ENCODE measurements at regions not wholly inside any gene's neighbourhood (a gene's known extent, or its start where the extent isn't known, plus 50 kb on each side); places are given as distances from the start of the nearest gene placed in this dataset.
"Not testable (repeated sequence)": the region's sequence is repeated elsewhere in the genome, so short reads cannot be mapped to it uniquely, and the experiment has no call there.

- H3K4me3 ChIP-seq (ENCODE audit: low read depth, low read length) = no peak overlapping the region
- no peak for TF ChIP-seq CTCF (IDR thresholded peaks at IDR 0.05; ENCODE audit: low read depth, low read length, missing control alignments)
- DNase-seq (ENCODE audit: low read depth) = no peak
Measured at GRCh38 chr6:77264970-77265369, 198.3 kb downstream of the HTR1B start.

GRCh38 chr6:77263003-77263402 lies 200.3 kb downstream of the HTR1B start:
- H3K4me3 ChIP-seq (ENCODE audit: low read depth, low read length) = no peak overlapping the region
- no peak for TF ChIP-seq CTCF (IDR thresholded peaks at IDR 0.05; ENCODE audit: low read depth, low read length, missing control alignments)
- no peak for DNase-seq (ENCODE audit: low read depth)

- DNase-seq (ENCODE audit: low read depth) = not testable (repeated sequence)
Measured at GRCh38 chr6:77251801-77252200, 211.5 kb downstream of the HTR1B start.

GRCh38 chr6:77249560-77249959 lies 213.7 kb downstream of the HTR1B start:
- TF ChIP-seq CTCF (IDR thresholded peaks at IDR 0.05; ENCODE audit: low read depth, low read length, missing control alignments) = no peak
- H3K4me3 ChIP-seq (ENCODE audit: low read depth, low read length) = no peak overlapping the region
- no peak for DNase-seq (ENCODE audit: low read depth)

More at GRCh38 chr6:77251801-77252200, 211.5 kb downstream of the HTR1B start:
- H3K4me3 ChIP-seq (ENCODE audit: low read depth, low read length) = not testable (repeated sequence)

GRCh38 chr6:77245026-77245425 lies 218.3 kb downstream of the HTR1B start:
- no peak for TF ChIP-seq CTCF (IDR thresholded peaks at IDR 0.05; ENCODE audit: low read depth, low read length, missing control alignments)
- no peak for DNase-seq (ENCODE audit: low read depth)
- no peak overlapping the region for H3K4me3 ChIP-seq (ENCODE audit: low read depth, low read length)

- no peak for DNase-seq (ENCODE audit: low read depth)
- no peak for TF ChIP-seq CTCF (IDR thresholded peaks at IDR 0.05; ENCODE audit: low read depth, low read length, missing control alignments)
- no peak overlapping the region for H3K4me3 ChIP-seq (ENCODE audit: low read depth, low read length)
Measured at GRCh38 chr6:77231438-77232305, 231.6 kb downstream of the HTR1B start.

- H3K4me3 ChIP-seq (ENCODE audit: low read depth, low read length) = no peak overlapping the region
- no peak for DNase-seq (ENCODE audit: low read depth)
- no peak for TF ChIP-seq CTCF (IDR thresholded peaks at IDR 0.05; ENCODE audit: low read depth, low read length, missing control alignments)
Measured at GRCh38 chr6:77228279-77228678, 235.0 kb downstream of the HTR1B start.
